22Rv1 (cell line): ENCODE measurements at regions not wholly inside any gene's neighbourhood (a gene's known extent, or its start where the extent isn't known, plus 50 kb on each side); places are given as distances from the start of the nearest gene placed in this dataset.

Source experiments
- CTCF ChIP-seq: fragments of 450-650 bp; IDR thresholded peaks from 2 replicates; pipeline ENCODE4 v1.5.1; 2017; ENCODE audit warnings: mild to moderate bottlenecking
- ZFX ChIP-seq: fragments of 450-650 bp; IDR thresholded peaks from 2 replicates; pipeline ENCODE4 v1.6.1; 2017; ENCODE audit warnings: antibody characterized with exemption, borderline replicate concordance

GRCh38 chr3:13258986-13259514 is 161.1 kb downstream of the NUP210 start:
- TF ChIP-seq CTCF (no peak), ZFX (no peak)
